GM19397 (cell line): ENCODE measurements at regions not wholly inside any gene's neighbourhood (a gene's known extent, or its start where the extent isn't known, plus 50 kb on each side); places are given as distances from the start of the nearest gene placed in this dataset.
"Not testable (repeated sequence)": the region's sequence is repeated elsewhere in the genome, so short reads cannot be mapped to it uniquely, and the experiment has no call there.

Experiments
- ATAC-seq: cut with Tn5 transposase; IDR thresholded peaks from one replicate; pipeline ENCODE4 v1.9.1; 2021; ENCODE audit warnings: mild to moderate bottlenecking, moderate library complexity; ENCODE audit not compliant: unreplicated experiment

GRCh38 chr4:188282471-188283232 lies 143.4 kb downstream of the TRIML1 start:
- ATAC-seq = no peak

- no peak for ATAC-seq
These were observed 148.1 kb downstream of the TRIML1 start for GRCh38 chr4:188287169-188287894.

- ATAC-seq = no peak
These were observed 150.4 kb downstream of the TRIML1 start for GRCh38 chr4:188289531-188290125.

GRCh38 chr4:188295899-188296298 lies 156.7 kb downstream of the TRIML1 start:
- no peak for ATAC-seq

- ATAC-seq = no peak
These were observed 157.1 kb downstream of the TRIML1 start for GRCh38 chr4:188296331-188296730.

GRCh38 chr4:188297873-188298272 lies 158.6 kb downstream of the TRIML1 start:
- no peak for ATAC-seq

- ATAC-seq = no peak
These were observed 159.9 kb downstream of the TRIML1 start for GRCh38 chr4:188299161-188299560.

GRCh38 chr4:188300385-188300784 lies 161.1 kb downstream of the TRIML1 start:
- no peak for ATAC-seq

- ATAC-seq = no peak
These were observed 166.4 kb downstream of the TRIML1 start for GRCh38 chr4:188305690-188306089.

GRCh38 chr4:188307591-188307990 lies 168.3 kb downstream of the TRIML1 start:
- no peak for ATAC-seq

GRCh38 chr4:188308142-188308541 lies 168.9 kb downstream of the TRIML1 start:
- no peak for ATAC-seq

GRCh38 chr4:188316391-188316790 lies 177.2 kb downstream of the TRIML1 start:
- ATAC-seq = no peak

GRCh38 chr4:188328966-188329365 lies 189.7 kb downstream of the TRIML1 start:
- no peak for ATAC-seq

- ATAC-seq = no peak
These were observed 190.3 kb downstream of the TRIML1 start for GRCh38 chr4:188329521-188329920.

- ATAC-seq = no peak
These were observed 193.0 kb downstream of the TRIML1 start for GRCh38 chr4:188332265-188332664.

GRCh38 chr4:188336891-188337290 lies 197.7 kb downstream of the TRIML1 start:
- no peak for ATAC-seq

GRCh38 chr4:188341428-188341827 lies 202.2 kb downstream of the TRIML1 start:
- ATAC-seq = no peak

- no peak for ATAC-seq
These were observed 207.0 kb downstream of the TRIML1 start for GRCh38 chr4:188346171-188346809.

GRCh38 chr4:188347339-188347738 lies 208.1 kb downstream of the TRIML1 start:
- no peak for ATAC-seq

GRCh38 chr4:188349569-188349968 lies 210.3 kb downstream of the TRIML1 start:
- not testable (repeated sequence) for ATAC-seq

GRCh38 chr4:188363196-188363595 lies 224.0 kb downstream of the TRIML1 start:
- ATAC-seq = no peak
